ENCODE measurements at regions not wholly inside any gene's neighbourhood (a gene's known extent, or its start where the extent isn't known, plus 50 kb on each side); places are given as distances from the start of the nearest gene placed in this dataset.

- Histone ChIP-seq H3K18ac (ENCODE audit: low read depth in 1 of 2, low read length in 2 of 2) (no peak overlapping the region), H3K79me1 (replicated peaks; ENCODE audit: low read length, poor library complexity, severe bottlenecking) (no peaks in the 10 kb centered on the region), H4K91ac (ENCODE audit: low read length) (no peak overlapping the region), H2AK5ac (ENCODE audit: low read length, severe bottlenecking) (no peak overlapping the region), H3K4me2 (ENCODE audit: low read length, poor library complexity, severe bottlenecking) (no peak overlapping the region), H3K14ac (ENCODE audit: low read length in 2 of 2) (no peak overlapping the region), H3K4me1 (ENCODE audit: control insufficient read depth, insufficient read depth, low read depth, low read length) (no peaks in the 10 kb centered on the region), H2BK5ac (ENCODE audit: low read depth, low read length, poor library complexity, severe bottlenecking) (no peak overlapping the region), H3K27ac (ENCODE audit: low read length, poor library complexity, severe bottlenecking) (no peak overlapping the region), H2AFZ (ENCODE audit: low read depth, low read length) (no peak overlapping the region), H3K9ac (ENCODE audit: low read length) (no peak overlapping the region), H3K4ac (ENCODE audit: low read depth in 1 of 2, low read length in 2 of 2) (no peak overlapping the region), H4K8ac (ENCODE audit: low read length) (no peak overlapping the region), H3K36me3 (ENCODE audit: control insufficient read depth in 1 of 2, insufficient read depth in 2 of 2, low read depth in 1 of 2, low read length in 2 of 2) (no peaks in the 10 kb centered on the region), H3K27me3 (ENCODE audit: control insufficient read depth in 1 of 2, insufficient read depth in 1 of 2, low read length in 2 of 2) (peaks cover 0 to 23% of the 10 kb centered on the region in 2 experiments), H2BK12ac (ENCODE audit: low read length in 2 of 2) (no peak overlapping the region), H2BK120ac (ENCODE audit: low read depth, low read length) (no peak overlapping the region), H3K23ac (ENCODE audit: low read length in 2 of 2) (no peak overlapping the region), H3K4me3 (ENCODE audit: insufficient read depth in 1 of 2, low read depth in 1 of 2, low read length in 2 of 2) (no peak overlapping the region), H3K9me3 (ENCODE audit: control insufficient read depth, low read length) (no peaks in the 10 kb centered on the region), H2BK15ac (ENCODE audit: low read depth, poor library complexity, severe bottlenecking) (no peak overlapping the region)
- WGBS: 84% methylated on average over 9 of the region's 9 CpGs
- no peak for DNase-seq
These were observed 186.2 kb upstream of the VASH1 start for GRCh38 chr14:76575108-76575507.

GRCh38 chr14:76576047-76576741 lies 185.1 kb upstream of the VASH1 start:
- Histone ChIP-seq H3K36me3 (ENCODE audit: control insufficient read depth in 1 of 2, insufficient read depth in 2 of 2, low read depth in 1 of 2, low read length in 2 of 2) (no peaks in the 10 kb centered on the region), H4K91ac (ENCODE audit: low read length) (no peak overlapping the region), H4K8ac (ENCODE audit: low read length) (no peak overlapping the region), H3K4me2 (ENCODE audit: low read length, poor library complexity, severe bottlenecking) (no peak overlapping the region), H3K27me3 (ENCODE audit: control insufficient read depth in 1 of 2, insufficient read depth in 1 of 2, low read length in 2 of 2) (peaks cover 0 to 27% of the 10 kb centered on the region in 2 experiments), H2BK12ac (ENCODE audit: low read length in 2 of 2) (no peak overlapping the region), H3K79me1 (replicated peaks; ENCODE audit: low read length, poor library complexity, severe bottlenecking) (no peaks in the 10 kb centered on the region), H2AK5ac (ENCODE audit: low read length, severe bottlenecking) (no peak overlapping the region), H3K18ac (ENCODE audit: low read depth in 1 of 2, low read length in 2 of 2) (no peak overlapping the region), H3K14ac (ENCODE audit: low read length in 2 of 2) (no peak overlapping the region), H3K4me3 (ENCODE audit: insufficient read depth in 1 of 2, low read depth in 1 of 2, low read length in 2 of 2) (no peak overlapping the region), H2BK5ac (ENCODE audit: low read depth, low read length, poor library complexity, severe bottlenecking) (no peak overlapping the region), H3K4me1 (ENCODE audit: control insufficient read depth, insufficient read depth, low read depth, low read length) (no peaks in the 10 kb centered on the region), H2BK15ac (ENCODE audit: low read depth, poor library complexity, severe bottlenecking) (no peak overlapping the region), H3K27ac (ENCODE audit: low read length, poor library complexity, severe bottlenecking) (no peak overlapping the region), H2BK120ac (ENCODE audit: low read depth, low read length) (no peak overlapping the region), H3K9ac (ENCODE audit: low read length) (no peak overlapping the region), H3K23ac (ENCODE audit: low read length in 2 of 2) (no peak overlapping the region), H3K9me3 (ENCODE audit: control insufficient read depth, low read length) (no peaks in the 10 kb centered on the region), H2AFZ (ENCODE audit: low read depth, low read length) (no peak overlapping the region), H3K4ac (ENCODE audit: low read depth in 1 of 2, low read length in 2 of 2) (no peak overlapping the region)
- 78% methylated on average over 7 of the region's 8 CpGs for whole genome bisulfite sequencing
- DNase-seq: no peak

GRCh38 chr14:76577090-76577489 lies 184.2 kb upstream of the VASH1 start:
- 78% methylated on average over 2 of the region's 2 CpGs for WGBS
- no peak overlapping the region for H2AFZ ChIP-seq (ENCODE audit: low read depth, low read length)
- H3K4me1 ChIP-seq (ENCODE audit: control insufficient read depth, insufficient read depth, low read depth, low read length): no peaks in the 10 kb centered on the region
- H3K23ac ChIP-seq (ENCODE audit: low read length in 2 of 2): no peak overlapping the region
- H2BK12ac ChIP-seq (ENCODE audit: low read length in 2 of 2): no peak overlapping the region
- H3K27ac ChIP-seq (ENCODE audit: low read length, poor library complexity, severe bottlenecking): no peak overlapping the region
- H2BK120ac ChIP-seq (ENCODE audit: low read depth, low read length): no peak overlapping the region
- no peak overlapping the region for H3K14ac ChIP-seq (ENCODE audit: low read length in 2 of 2)
- H3K18ac ChIP-seq (ENCODE audit: low read depth in 1 of 2, low read length in 2 of 2): no peak overlapping the region
- H3K4me3 ChIP-seq (ENCODE audit: insufficient read depth in 1 of 2, low read depth in 1 of 2, low read length in 2 of 2): no peak overlapping the region
- H3K9ac ChIP-seq (ENCODE audit: low read length): no peak overlapping the region
- peaks cover 0 to 31% of the 10 kb centered on the region in 2 experiments for H3K27me3 ChIP-seq (ENCODE audit: control insufficient read depth in 1 of 2, insufficient read depth in 1 of 2, low read length in 2 of 2)
- DNase-seq: no peak
- H2BK15ac ChIP-seq (ENCODE audit: low read depth, poor library complexity, severe bottlenecking): no peak overlapping the region
- no peak overlapping the region for H3K4me2 ChIP-seq (ENCODE audit: low read length, poor library complexity, severe bottlenecking)
- no peak overlapping the region for H3K4ac ChIP-seq (ENCODE audit: low read depth in 1 of 2, low read length in 2 of 2)
- no peaks in the 10 kb centered on the region for H3K36me3 ChIP-seq (ENCODE audit: control insufficient read depth in 1 of 2, insufficient read depth in 2 of 2, low read depth in 1 of 2, low read length in 2 of 2)
- no peaks in the 10 kb centered on the region for H3K79me1 ChIP-seq (replicated peaks; ENCODE audit: low read length, poor library complexity, severe bottlenecking)
- no peak overlapping the region for H4K8ac ChIP-seq (ENCODE audit: low read length)
- H2AK5ac ChIP-seq (ENCODE audit: low read length, severe bottlenecking): no peak overlapping the region
- H2BK5ac ChIP-seq (ENCODE audit: low read depth, low read length, poor library complexity, severe bottlenecking): no peak overlapping the region
- H4K91ac ChIP-seq (ENCODE audit: low read length): no peak overlapping the region
- H3K9me3 ChIP-seq (ENCODE audit: control insufficient read depth, low read length): no peaks in the 10 kb centered on the region

- Histone ChIP-seq H2AK5ac (ENCODE audit: low read length, severe bottlenecking) (no peak overlapping the region), H4K91ac (ENCODE audit: low read length) (no peak overlapping the region), H3K27ac (ENCODE audit: low read length, poor library complexity, severe bottlenecking) (no peak overlapping the region), H3K79me1 (replicated peaks; ENCODE audit: low read length, poor library complexity, severe bottlenecking) (no peaks in the 10 kb centered on the region), H3K18ac (ENCODE audit: low read depth in 1 of 2, low read length in 2 of 2) (no peak overlapping the region), H3K4me1 (ENCODE audit: control insufficient read depth, insufficient read depth, low read depth, low read length) (no peaks in the 10 kb centered on the region), H3K9ac (ENCODE audit: low read length) (no peak overlapping the region), H2BK5ac (ENCODE audit: low read depth, low read length, poor library complexity, severe bottlenecking) (no peak overlapping the region), H3K23ac (ENCODE audit: low read length in 2 of 2) (no peak overlapping the region), H2BK120ac (ENCODE audit: low read depth, low read length) (no peak overlapping the region), H2BK15ac (ENCODE audit: low read depth, poor library complexity, severe bottlenecking) (no peak overlapping the region), H3K4me3 (ENCODE audit: insufficient read depth in 1 of 2, low read depth in 1 of 2, low read length in 2 of 2) (no peak overlapping the region), H3K4ac (ENCODE audit: low read depth in 1 of 2, low read length in 2 of 2) (no peak overlapping the region), H2AFZ (ENCODE audit: low read depth, low read length) (no peak overlapping the region), H3K9me3 (ENCODE audit: control insufficient read depth, low read length) (no peaks in the 10 kb centered on the region), H3K27me3 (ENCODE audit: control insufficient read depth in 1 of 2, insufficient read depth in 1 of 2, low read length in 2 of 2) (peaks cover 0 to 31% of the 10 kb centered on the region in 2 experiments), H4K8ac (ENCODE audit: low read length) (no peak overlapping the region), H3K4me2 (ENCODE audit: low read length, poor library complexity, severe bottlenecking) (no peak overlapping the region), H3K36me3 (ENCODE audit: control insufficient read depth in 1 of 2, insufficient read depth in 2 of 2, low read depth in 1 of 2, low read length in 2 of 2) (no peaks in the 10 kb centered on the region), H2BK12ac (ENCODE audit: low read length in 2 of 2) (no peak overlapping the region), H3K14ac (ENCODE audit: low read length in 2 of 2) (no peak overlapping the region)
- no peak for DNase-seq
- 94% methylated on average over 2 of the region's 3 CpGs for WGBS
These were observed 183.4 kb upstream of the VASH1 start for GRCh38 chr14:76577837-76578236.
